ENCODE measurements at regions not wholly inside any gene's neighbourhood (a gene's known extent, or its start where the extent isn't known, plus 50 kb on each side); places are given as distances from the start of the nearest gene placed in this dataset.

- TF ChIP-seq CTCF (IDR thresholded peaks at IDR 0.05; ENCODE audit: control extremely low read depth in 1 of 3, insufficient read depth in 1 of 3, low read depth in 1 of 3, low read length in 3 of 3) (no peak), CEBPB (IDR thresholded peaks at IDR 0.05; ENCODE audit: low read depth, low read length) (no peak), JUND (IDR thresholded peaks at IDR 0.05; ENCODE audit: low read length) (no peak), EZH2 (IDR thresholded peaks at IDR 0.05; ENCODE audit: low read depth, low read length, severe bottlenecking) (no peak), POLR2A (IDR thresholded peaks at IDR 0.05; ENCODE audit: control extremely low read depth in 1 of 2, low read depth in 2 of 2, low read length in 2 of 2) (no peak)
Measured at GRCh38 chr5:13412040-13412595, 532.4 kb downstream of the DNAH5 start.

Data from H1 (cell line).